ENCODE measurements at regions not wholly inside any gene's neighbourhood (a gene's known extent, or its start where the extent isn't known, plus 50 kb on each side); places are given as distances from the start of the nearest gene placed in this dataset.
"Not testable (repeated sequence)": the region's sequence is repeated elsewhere in the genome, so short reads cannot be mapped to it uniquely, and the experiment has no call there.

GRCh38 chr3:102354818-102355515 lies 79.8 kb upstream of the ZPLD1 start:
- Mint-ChIP-seq H3K4me1 (ENCODE audit: low read depth, unreplicated experiment) (peaks cover 23% of the 10 kb centered on the region), H3K27ac (ENCODE audit: unreplicated experiment) (peak overlapping the region; percentile 83), H3K9me3 (ENCODE audit: low read depth, unreplicated experiment) (no peaks in the 10 kb centered on the region), H3K36me3 (ENCODE audit: insufficient read depth, unreplicated experiment) (no peaks in the 10 kb centered on the region), H3K4me3 (ENCODE audit: low read depth, unreplicated experiment) (no peak overlapping the region), H3K27me3 (ENCODE audit: unreplicated experiment) (no peaks in the 10 kb centered on the region)
- BruUV-seq (replicated peaks): no TSS peak
- TF ChIP-seq CTCF (IDR thresholded peaks at IDR 0.05; ENCODE audit: unreplicated experiment): no peak
- CTCF ChIA-PET: no interaction called here
- intact Hi-C loops (cut with micrococcal nuclease; ENCODE audit: unreplicated experiment): loop anchor here (10.0 kb wide), 1 partner anchor 170 kb away; no protein-coding TSS in a partner anchor
- DNase-seq: peak; percentile 16

GRCh38 chr3:102356506-102356905 lies 78.3 kb upstream of the ZPLD1 start:
- no peak for DNase-seq
- BruUV-seq (replicated peaks): no TSS peak
- no peak for TF ChIP-seq CTCF (IDR thresholded peaks at IDR 0.05; ENCODE audit: unreplicated experiment)
- H3K27me3 Mint-ChIP-seq (ENCODE audit: unreplicated experiment): no peaks in the 10 kb centered on the region
- H3K9me3 Mint-ChIP-seq (ENCODE audit: low read depth, unreplicated experiment): no peaks in the 10 kb centered on the region
- H3K27ac Mint-ChIP-seq (ENCODE audit: unreplicated experiment): no peak overlapping the region
- no peaks in the 10 kb centered on the region for H3K36me3 Mint-ChIP-seq (ENCODE audit: insufficient read depth, unreplicated experiment)
- H3K4me3 Mint-ChIP-seq (ENCODE audit: low read depth, unreplicated experiment): no peak overlapping the region
- CTCF ChIA-PET: no interaction called here
- H3K4me1 Mint-ChIP-seq (ENCODE audit: low read depth, unreplicated experiment): peaks cover 23% of the 10 kb centered on the region
- intact Hi-C loops (cut with micrococcal nuclease; ENCODE audit: unreplicated experiment): loop anchor here (10.0 kb wide), 1 partner anchor 168 kb away; no protein-coding TSS in a partner anchor

- not testable (repeated sequence) for H3K9me3 Mint-ChIP-seq (ENCODE audit: low read depth, unreplicated experiment); H3K4me3 Mint-ChIP-seq (ENCODE audit: low read depth, unreplicated experiment); H3K36me3 Mint-ChIP-seq (ENCODE audit: insufficient read depth, unreplicated experiment); BruUV-seq (replicated peaks); DNase-seq; H3K27ac Mint-ChIP-seq (ENCODE audit: unreplicated experiment); H3K27me3 Mint-ChIP-seq (ENCODE audit: unreplicated experiment)
- intact Hi-C loops (cut with micrococcal nuclease; ENCODE audit: unreplicated experiment): loop anchor here (10.0 kb wide), 1 partner anchor 167 kb away; no protein-coding TSS in a partner anchor
- peaks cover 23% of the 10 kb centered on the region for H3K4me1 Mint-ChIP-seq (ENCODE audit: low read depth, unreplicated experiment)
- CTCF ChIA-PET: interaction anchor here (1.0 kb wide), 1 partner anchor 8 kb away, joined by 5 read pairs; no protein-coding TSS in a partner anchor
These were observed 77.5 kb upstream of the ZPLD1 start for GRCh38 chr3:102357313-102357712.

GRCh38 chr3:102360183-102360860 lies 74.5 kb upstream of the ZPLD1 start:
- Mint-ChIP-seq H3K4me3 (ENCODE audit: low read depth, unreplicated experiment) (no peak overlapping the region), H3K36me3 (ENCODE audit: insufficient read depth, unreplicated experiment) (no peaks in the 10 kb centered on the region), H3K4me1 (ENCODE audit: low read depth, unreplicated experiment) (peaks cover 8% of the 10 kb centered on the region), H3K27me3 (ENCODE audit: unreplicated experiment) (no peaks in the 10 kb centered on the region), H3K9me3 (ENCODE audit: low read depth, unreplicated experiment) (peaks cover 2% of the 10 kb centered on the region), H3K27ac (ENCODE audit: unreplicated experiment) (no peak overlapping the region)
- CTCF ChIA-PET: no interaction called here
- DNase-seq: no peak
- TF ChIP-seq CTCF (IDR thresholded peaks at IDR 0.05; ENCODE audit: unreplicated experiment): no peak
- intact Hi-C loops (cut with micrococcal nuclease; ENCODE audit: unreplicated experiment): no loop called here
- no TSS peak for BruUV-seq (replicated peaks)

- intact Hi-C loops (cut with micrococcal nuclease; ENCODE audit: unreplicated experiment): no loop called here
- Mint-ChIP-seq H3K4me3 (ENCODE audit: low read depth, unreplicated experiment) (no peak overlapping the region), H3K4me1 (ENCODE audit: low read depth, unreplicated experiment) (no peaks in the 10 kb centered on the region), H3K9me3 (ENCODE audit: low read depth, unreplicated experiment) (peaks cover 2% of the 10 kb centered on the region), H3K36me3 (ENCODE audit: insufficient read depth, unreplicated experiment) (no peaks in the 10 kb centered on the region), H3K27ac (ENCODE audit: unreplicated experiment) (no peak overlapping the region), H3K27me3 (ENCODE audit: unreplicated experiment) (no peaks in the 10 kb centered on the region)
- TF ChIP-seq CTCF (IDR thresholded peaks at IDR 0.05; ENCODE audit: unreplicated experiment): no peak
- no peak for DNase-seq
- CTCF ChIA-PET: no interaction called here
- no TSS peak for BruUV-seq (replicated peaks)
These were observed 73.7 kb upstream of the ZPLD1 start for GRCh38 chr3:102361101-102361500.

GRCh38 chr3:102366116-102366515 lies 68.7 kb upstream of the ZPLD1 start:
- CTCF ChIA-PET; H3K27ac Mint-ChIP-seq (ENCODE audit: unreplicated experiment); H3K36me3 Mint-ChIP-seq (ENCODE audit: insufficient read depth, unreplicated experiment); DNase-seq; BruUV-seq (replicated peaks); H3K9me3 Mint-ChIP-seq (ENCODE audit: low read depth, unreplicated experiment); H3K27me3 Mint-ChIP-seq (ENCODE audit: unreplicated experiment); H3K4me3 Mint-ChIP-seq (ENCODE audit: low read depth, unreplicated experiment); H3K4me1 Mint-ChIP-seq (ENCODE audit: low read depth, unreplicated experiment); intact Hi-C loops (cut with micrococcal nuclease; ENCODE audit: unreplicated experiment): not testable (repeated sequence)

Data from Calu3 (cell line).